Stomach smooth muscle (tissue), 2 donors: ENCODE measurements at regions not wholly inside any gene's neighbourhood (a gene's known extent, or its start where the extent isn't known, plus 50 kb on each side); places are given as distances from the start of the nearest gene placed in this dataset.

Source experiments
- H3K27ac ChIP-seq: one replicate; pipeline ENCODE4 v1.7.0; 2013; ENCODE audit warnings: mild to moderate bottlenecking, low read length, inconsistent platforms
- H3K27me3 ChIP-seq, 2 donors: one replicate each; pipeline ENCODE4 v1.7.0; 2013; ENCODE audit warnings: low read length in 2 of 2; ENCODE audit not compliant: insufficient read depth in 2 of 2, control insufficient read depth in 1 of 2
- H3K36me3 ChIP-seq, 2 donors: one replicate each; pipeline ENCODE4 v1.7.0; 2013; ENCODE audit warnings: low read length in 2 of 2; ENCODE audit not compliant: control insufficient read depth in 2 of 2, insufficient read depth in 2 of 2
- H3K4me1 ChIP-seq: one replicate; pipeline ENCODE4 v1.7.0; 2013; ENCODE audit warnings: low read length; ENCODE audit not compliant: control insufficient read depth, insufficient read depth
- H3K4me3 ChIP-seq, 2 donors: one replicate each; pipeline ENCODE4 v1.7.0; 2013; ENCODE audit warnings: low read length in 2 of 2
- H3K9ac ChIP-seq, 2 donors: one replicate each; pipeline ENCODE4 v1.7.0; 2013; ENCODE audit warnings: low read length in 2 of 2, mild to moderate bottlenecking in 1 of 2
- H3K9me3 ChIP-seq, 2 donors: one replicate each; pipeline ENCODE4 v1.7.0; 2013; ENCODE audit warnings: low read length in 2 of 2; ENCODE audit not compliant: control insufficient read depth in 2 of 2
- donor health status: healthy.
- donor health status: Pancreatic carcinoma.

- peaks cover 0 to 8% of the 10 kb centered on the region in 2 donors for H3K27me3 ChIP-seq
- peaks cover 0 to 3% of the 10 kb centered on the region in 2 donors for H3K9me3 ChIP-seq
- no peak overlapping the region for H3K27ac ChIP-seq
- H3K9ac ChIP-seq = no peak overlapping the region
- H3K4me1 ChIP-seq = no peaks in the 10 kb centered on the region
- H3K36me3 ChIP-seq = no peaks in the 10 kb centered on the region
- no peak overlapping the region for H3K4me3 ChIP-seq
These were observed 103.1 kb downstream of the ABHD5 start for GRCh38 chr3:43793648-43794372.

- H3K27me3 ChIP-seq = peaks cover 0 to 8% of the 10 kb centered on the region in 2 donors
- no peak overlapping the region for H3K9ac ChIP-seq
- H3K9me3 ChIP-seq = peaks cover 0 to 3% of the 10 kb centered on the region in 2 donors
- no peaks in the 10 kb centered on the region for H3K4me1 ChIP-seq
- no peak overlapping the region for H3K4me3 ChIP-seq
- no peak overlapping the region for H3K27ac ChIP-seq
- no peaks in the 10 kb centered on the region for H3K36me3 ChIP-seq
These were observed 104.0 kb downstream of the ABHD5 start for GRCh38 chr3:43794776-43795175.

- no peaks in the 10 kb centered on the region for H3K4me1 ChIP-seq
- H3K27ac ChIP-seq = no peak overlapping the region
- peaks cover 0 to 8% of the 10 kb centered on the region in 2 donors for H3K27me3 ChIP-seq
- H3K9ac ChIP-seq = no peak overlapping the region
- H3K4me3 ChIP-seq = no peak overlapping the region
- peaks cover 0 to 3% of the 10 kb centered on the region in 2 donors for H3K9me3 ChIP-seq
- no peaks in the 10 kb centered on the region for H3K36me3 ChIP-seq
These were observed 104.8 kb downstream of the ABHD5 start for GRCh38 chr3:43795491-43795890.

- peaks cover 0 to 3% of the 10 kb centered on the region in 2 donors for H3K9me3 ChIP-seq
- H3K4me3 ChIP-seq = no peak overlapping the region
- H3K4me1 ChIP-seq = no peaks in the 10 kb centered on the region
- no peak overlapping the region for H3K27ac ChIP-seq
- H3K36me3 ChIP-seq = no peaks in the 10 kb centered on the region
- peaks cover 0 to 8% of the 10 kb centered on the region in 2 donors for H3K27me3 ChIP-seq
- no peak overlapping the region for H3K9ac ChIP-seq
These were observed 105.4 kb downstream of the ABHD5 start for GRCh38 chr3:43796041-43796596.

GRCh38 chr3:43797794-43798193, 107.1 kb downstream of the ABHD5 start:
- H3K4me3 ChIP-seq = no peak overlapping the region
- H3K27ac ChIP-seq = no peak overlapping the region
- no peaks in the 10 kb centered on the region for H3K4me1 ChIP-seq
- H3K36me3 ChIP-seq = no peaks in the 10 kb centered on the region
- no peak overlapping the region for H3K9ac ChIP-seq
- H3K27me3 ChIP-seq = peaks cover 0 to 8% of the 10 kb centered on the region in 2 donors
- peaks cover 0 to 3% of the 10 kb centered on the region in 2 donors for H3K9me3 ChIP-seq

GRCh38 chr3:43810797-43811196, 120.1 kb downstream of the ABHD5 start:
- Histone ChIP-seq H3K27me3 (no peaks in the 10 kb centered on the region), H3K36me3 (no peaks in the 10 kb centered on the region), H3K9ac (no peak overlapping the region), H3K4me1 (no peaks in the 10 kb centered on the region), H3K9me3 (no peaks in the 10 kb centered on the region), H3K4me3 (no peak overlapping the region), H3K27ac (no peak overlapping the region)

GRCh38 chr3:43814461-43814860, 123.7 kb downstream of the ABHD5 start:
- Histone ChIP-seq H3K36me3 (no peaks in the 10 kb centered on the region), H3K27me3 (peaks cover 0 to 2% of the 10 kb centered on the region in 2 donors), H3K4me1 (no peaks in the 10 kb centered on the region), H3K27ac (no peak overlapping the region), H3K9ac (no peak overlapping the region), H3K9me3 (no peaks in the 10 kb centered on the region), H3K4me3 (no peak overlapping the region)

GRCh38 chr3:43816372-43816771, 125.6 kb downstream of the ABHD5 start:
- Histone ChIP-seq H3K4me1 (no peaks in the 10 kb centered on the region), H3K9me3 (no peaks in the 10 kb centered on the region), H3K4me3 (no peak overlapping the region), H3K27me3 (peaks cover 0 to 2% of the 10 kb centered on the region in 2 donors), H3K36me3 (no peaks in the 10 kb centered on the region), H3K9ac (no peak overlapping the region), H3K27ac (no peak overlapping the region)

- Histone ChIP-seq H3K36me3 (no peaks in the 10 kb centered on the region), H3K4me1 (no peaks in the 10 kb centered on the region), H3K9ac (no peak overlapping the region), H3K4me3 (no peak overlapping the region), H3K27ac (no peak overlapping the region), H3K27me3 (peaks cover 0 to 2% of the 10 kb centered on the region in 2 donors), H3K9me3 (no peaks in the 10 kb centered on the region)
These were observed 126.3 kb downstream of the ABHD5 start for GRCh38 chr3:43817064-43817463.

- H3K9ac ChIP-seq = no peak overlapping the region
- peaks cover 0 to 2% of the 10 kb centered on the region in 2 donors for H3K27me3 ChIP-seq
- H3K9me3 ChIP-seq = no peaks in the 10 kb centered on the region
- H3K27ac ChIP-seq = no peak overlapping the region
- no peak overlapping the region for H3K4me3 ChIP-seq
- H3K36me3 ChIP-seq = no peaks in the 10 kb centered on the region
- no peaks in the 10 kb centered on the region for H3K4me1 ChIP-seq
These were observed 127.1 kb downstream of the ABHD5 start for GRCh38 chr3:43817825-43818224.

GRCh38 chr3:43818229-43818628, 127.5 kb downstream of the ABHD5 start:
- no peaks in the 10 kb centered on the region for H3K4me1 ChIP-seq
- no peak overlapping the region for H3K4me3 ChIP-seq
- no peaks in the 10 kb centered on the region for H3K36me3 ChIP-seq
- no peaks in the 10 kb centered on the region for H3K9me3 ChIP-seq
- no peak overlapping the region for H3K27ac ChIP-seq
- H3K9ac ChIP-seq = no peak overlapping the region
- peaks cover 0 to 2% of the 10 kb centered on the region in 2 donors for H3K27me3 ChIP-seq
